HG02678 (cell line): ENCODE measurements at regions not wholly inside any gene's neighbourhood (a gene's known extent, or its start where the extent isn't known, plus 50 kb on each side); places are given as distances from the start of the nearest gene placed in this dataset.
"Not testable (repeated sequence)": the region's sequence is repeated elsewhere in the genome, so short reads cannot be mapped to it uniquely, and the experiment has no call there.

Experiments
- ATAC-seq: cut with Tn5 transposase; IDR thresholded peaks from one replicate; pipeline ENCODE4 v1.9.1; 2021; ENCODE audit warnings: mild to moderate bottlenecking, moderate library complexity; ENCODE audit not compliant: unreplicated experiment

DNA sequence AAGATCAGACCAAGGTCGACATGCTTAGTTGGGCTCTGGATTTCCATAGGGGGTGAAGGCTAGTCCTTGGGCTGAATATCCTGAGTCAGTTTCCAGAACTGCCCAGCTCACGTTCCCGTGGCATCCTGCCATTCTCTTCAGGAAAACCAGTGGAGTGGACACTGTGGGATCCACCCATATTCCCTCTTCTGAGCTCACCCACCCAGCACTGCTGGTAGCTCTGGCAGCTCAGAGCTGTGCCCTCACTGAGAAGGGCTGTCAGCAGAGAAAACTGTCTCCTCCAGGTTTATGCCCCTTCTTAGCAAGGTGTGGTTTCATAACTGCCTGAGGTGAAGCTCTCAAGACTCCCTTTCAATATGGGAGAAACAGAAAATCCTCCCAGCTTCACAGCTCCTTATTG is 111.7 kb downstream of the GGTLC2 start:
- no peak for ATAC-seq

- not testable (repeated sequence) for ATAC-seq
These were observed 112.3 kb downstream of the GGTLC2 start for GRCh38 chr22:22756551-22757201.

DNA sequence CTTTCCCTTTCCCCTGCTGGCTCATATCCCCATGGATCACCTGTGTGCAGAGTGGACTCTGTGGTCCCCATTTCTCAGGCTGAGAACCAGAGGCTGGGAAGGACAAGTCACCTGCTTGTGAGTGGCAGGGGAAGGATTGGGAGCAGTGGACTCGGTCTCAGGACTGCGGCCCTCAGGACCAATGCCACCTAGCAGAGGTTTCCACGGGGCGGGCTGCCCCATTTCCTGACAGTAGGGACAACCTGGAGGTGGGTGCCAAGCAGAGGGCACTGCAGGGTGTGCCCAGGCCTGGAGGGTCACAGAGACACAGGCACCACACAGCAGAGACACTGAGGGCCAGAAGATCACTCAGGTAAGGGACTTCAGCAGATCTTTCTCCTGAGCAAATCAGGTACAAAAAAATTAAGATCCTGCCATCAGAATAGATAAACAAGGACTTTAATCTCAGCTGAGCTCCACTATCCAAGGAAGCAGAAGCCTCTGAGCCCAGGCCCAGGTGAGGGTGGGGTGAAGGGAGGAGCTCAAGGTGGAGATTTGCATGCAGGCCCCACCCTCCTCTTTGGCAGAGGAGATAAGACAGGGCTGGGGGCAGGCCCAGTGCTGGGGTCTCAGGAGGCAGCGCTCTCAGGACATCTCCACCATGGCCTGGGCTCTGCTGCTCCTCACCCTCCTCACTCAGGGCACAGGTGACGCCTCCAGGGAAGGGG is 113.8 kb downstream of the GGTLC2 start:
- not testable (repeated sequence) for ATAC-seq

GRCh38 chr22:22759371-22759770 is 115.0 kb downstream of the GGTLC2 start:
- no peak for ATAC-seq

DNA sequence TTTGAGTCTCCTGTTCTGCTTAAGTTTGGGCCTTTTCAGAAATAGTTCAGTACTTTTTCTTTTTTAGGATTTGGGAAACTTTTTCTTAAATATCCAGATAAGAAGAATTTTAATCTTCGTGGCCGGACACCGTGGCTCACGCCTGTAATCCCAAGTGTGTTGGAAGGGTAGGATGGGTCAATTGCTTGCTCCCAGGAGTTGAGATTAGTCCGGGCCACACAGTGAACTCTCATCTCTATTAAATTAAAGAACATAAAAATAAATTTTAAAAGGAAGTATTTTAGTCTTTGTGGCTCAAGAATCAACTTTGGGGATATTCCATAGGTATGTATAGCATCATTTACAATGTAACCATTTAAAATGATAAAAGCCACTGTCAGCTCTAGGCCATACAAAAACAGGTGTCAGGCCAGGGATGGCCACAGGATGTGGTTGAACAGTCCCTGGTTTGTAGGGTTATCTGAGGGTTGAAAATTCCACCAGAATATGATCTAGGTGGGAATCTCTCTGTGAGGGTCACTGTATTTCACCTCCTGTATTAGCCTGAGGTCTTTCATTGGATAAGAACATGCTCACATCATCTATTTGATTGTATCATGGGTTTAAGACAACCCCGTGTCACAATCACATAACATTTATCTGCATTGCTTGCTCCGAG is 115.6 kb downstream of the GGTLC2 start:
- ATAC-seq = no peak

- ATAC-seq = no peak
These were observed 117.2 kb downstream of the GGTLC2 start for GRCh38 chr22:22761606-22761962.

GRCh38 chr22:22761963-22762772 is 117.8 kb downstream of the GGTLC2 start:
- ATAC-seq = no peak

DNA sequence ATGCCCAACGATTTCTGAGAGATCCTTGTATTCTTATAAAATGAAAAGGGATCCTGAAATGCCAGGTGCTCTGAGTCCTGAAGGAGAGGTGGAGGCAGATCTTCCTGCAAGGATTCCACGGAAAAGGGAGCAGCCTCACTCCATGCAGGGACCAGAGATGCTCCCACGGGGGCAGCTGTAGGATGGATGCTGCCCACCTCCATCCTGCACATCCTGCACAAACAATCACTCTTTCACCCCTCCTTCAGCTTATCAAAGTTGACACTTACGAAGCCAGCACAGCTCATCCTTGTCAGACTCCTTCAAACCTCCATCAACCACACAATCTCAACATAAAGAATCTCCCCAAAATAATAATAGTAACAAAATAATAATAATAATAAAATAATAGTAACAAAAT is 119.1 kb downstream of the GGTLC2 start:
- ATAC-seq = no peak

GRCh38 chr22:22764085-22764484 is 119.7 kb downstream of the GGTLC2 start:
- no peak for ATAC-seq

DNA sequence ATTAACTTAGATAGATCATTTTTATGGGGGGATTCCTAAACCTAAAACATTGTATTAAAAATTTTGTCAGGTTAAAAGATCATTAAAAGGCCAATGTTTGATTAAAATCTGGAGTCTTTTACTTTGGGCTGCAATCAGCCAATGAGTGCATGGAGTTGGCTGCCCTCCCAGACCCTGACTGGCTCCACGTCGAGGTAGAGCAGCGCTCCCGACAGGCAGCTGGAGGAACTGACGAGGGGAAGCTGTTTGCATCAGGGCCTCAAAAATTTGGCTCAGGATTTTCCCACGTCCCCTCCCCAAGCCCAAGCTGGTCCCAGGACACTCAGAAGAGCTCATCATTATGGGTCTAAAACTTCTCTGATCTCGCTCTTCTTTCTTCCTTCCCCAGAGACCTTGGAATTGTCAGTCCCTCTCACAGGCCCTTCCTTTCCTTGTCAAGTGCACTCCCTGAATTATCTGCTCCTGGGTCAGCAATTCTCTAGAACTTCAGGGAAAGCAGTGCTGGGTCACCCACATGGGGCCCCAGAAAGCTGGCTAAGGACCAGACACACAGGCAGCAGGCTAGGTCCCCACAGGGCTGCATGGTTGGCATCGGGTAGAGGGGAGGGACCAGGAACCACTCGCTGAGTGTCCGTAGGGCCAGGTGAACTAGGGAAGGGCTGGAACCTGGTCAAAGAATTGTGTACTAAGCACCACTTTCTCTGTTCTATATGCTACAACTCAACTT is 119.6 kb upstream of the IGLL5 start:
- no peak for ATAC-seq

GRCh38 chr22:22768885-22769284 is 118.7 kb upstream of the IGLL5 start:
- ATAC-seq = no peak

DNA sequence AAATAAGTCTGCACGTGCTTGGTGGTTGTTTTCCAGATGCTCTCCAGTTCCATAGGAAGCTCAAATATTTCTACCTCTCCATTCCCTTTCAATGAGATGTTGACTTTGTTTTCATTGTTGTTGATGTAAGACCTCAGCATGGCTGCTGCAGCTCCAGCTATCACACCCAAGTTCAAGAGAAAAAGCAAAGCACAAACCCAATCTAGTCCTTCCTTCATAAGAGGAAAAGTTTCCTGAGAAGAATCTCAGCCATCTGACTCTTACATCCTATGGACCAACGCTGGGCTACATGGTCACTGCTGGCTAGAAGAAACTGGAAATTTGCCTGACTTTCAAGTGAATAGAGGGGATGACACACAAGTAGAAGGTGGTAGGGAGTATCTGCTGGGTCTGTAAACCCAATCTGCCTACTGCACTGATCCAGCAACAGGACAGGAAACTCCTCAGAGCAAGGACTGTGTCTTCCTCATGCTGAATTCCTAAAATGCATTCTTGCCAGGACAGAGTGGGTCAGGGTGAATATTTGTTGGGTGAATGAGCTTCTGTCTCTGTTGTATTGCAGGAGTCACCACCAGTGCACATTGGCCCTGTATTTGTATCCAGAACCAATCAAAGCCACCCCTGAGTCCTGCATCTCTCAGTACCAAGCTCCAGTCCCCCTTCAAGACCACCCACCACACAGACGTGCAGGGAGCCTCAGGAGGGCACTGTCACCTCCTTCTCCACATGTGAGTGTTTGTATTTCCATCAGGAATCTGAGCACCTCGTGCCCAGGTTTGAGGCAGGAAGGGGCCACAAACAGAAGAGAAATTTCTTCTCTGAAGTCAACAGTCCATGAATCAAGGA is 118.0 kb upstream of the IGLL5 start:
- ATAC-seq = no peak

GRCh38 chr22:22770280-22770871 is 117.2 kb upstream of the IGLL5 start:
- no peak for ATAC-seq

DNA sequence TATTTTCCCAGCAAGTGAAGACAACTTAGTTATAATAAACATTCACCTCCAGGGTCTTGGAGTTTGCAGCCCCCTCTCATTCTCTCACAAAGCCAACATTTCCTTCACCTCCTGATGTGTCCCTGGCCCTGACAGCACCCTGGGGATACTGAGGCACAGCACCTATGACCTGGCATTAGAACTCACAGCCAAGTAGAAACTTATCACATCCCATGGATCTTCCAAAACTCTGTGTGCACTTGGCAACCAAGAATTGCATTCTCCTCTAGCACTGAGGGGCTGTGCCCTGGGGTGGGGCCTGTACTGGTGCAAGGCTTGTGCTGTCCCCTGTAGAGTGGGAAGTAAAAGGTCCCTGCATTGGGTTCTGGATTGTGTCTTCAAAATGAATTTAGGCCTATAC is 116.7 kb upstream of the IGLL5 start:
- no peak for ATAC-seq

- no peak for ATAC-seq
These were observed 115.8 kb upstream of the IGLL5 start for GRCh38 chr22:22771696-22772377.

DNA sequence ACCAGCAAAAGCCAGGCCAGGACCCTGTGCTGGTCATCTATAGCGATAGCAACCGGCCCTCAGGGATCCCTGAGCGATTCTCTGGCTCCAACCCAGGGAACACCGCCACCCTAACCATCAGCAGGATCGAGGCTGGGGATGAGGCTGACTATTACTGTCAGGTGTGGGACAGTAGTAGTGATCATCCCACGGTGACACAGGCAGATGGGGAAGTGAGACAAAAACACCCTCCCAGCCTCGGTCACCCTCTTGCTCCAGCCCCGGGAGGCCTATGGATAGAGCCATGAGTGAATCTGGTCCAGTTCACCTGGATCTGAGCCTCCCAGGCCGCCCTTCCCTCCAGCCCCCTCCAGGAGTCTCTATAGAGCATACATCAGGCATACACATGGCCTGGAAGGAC is 115.2 kb upstream of the IGLL5 start:
- no peak for ATAC-seq

DNA sequence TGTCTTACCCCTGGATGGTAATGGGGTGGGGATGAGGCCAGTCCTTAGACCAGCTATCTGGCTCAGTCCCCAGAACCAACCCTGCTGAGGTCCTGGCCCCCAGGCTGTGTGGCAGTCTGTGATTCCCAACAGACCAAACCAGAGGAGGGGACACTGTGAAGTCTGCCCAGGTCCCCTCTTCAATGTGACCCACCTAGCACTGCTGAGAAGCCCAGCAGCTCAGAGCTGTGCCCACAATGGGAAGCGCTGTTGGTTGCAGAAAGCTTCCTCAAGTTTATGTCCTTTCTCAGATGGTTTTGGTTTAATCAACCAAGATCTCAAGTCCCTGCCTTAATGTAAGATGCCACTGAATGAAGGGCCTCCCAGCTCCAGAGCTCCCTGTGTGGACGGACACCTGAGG is 114.7 kb upstream of the IGLL5 start:
- ATAC-seq = no peak

GRCh38 chr22:22773427-22773826 is 114.2 kb upstream of the IGLL5 start:
- ATAC-seq = no peak
